Kidney (tissue), 13 donors: ENCODE measurements at regions not wholly inside any gene's neighbourhood (a gene's known extent, or its start where the extent isn't known, plus 50 kb on each side); places are given as distances from the start of the nearest gene placed in this dataset.

Source experiments
- DNase-seq, 5 donors: peaks; one replicate each; pipeline ENCODE4 v3.0.0-alpha.2; 2013 to 2020
- FAIRE-seq: peaks from 2 replicates; lab custom pipeline; 2012; peaks lifted over from hg19 to GRCh38; lab: Jason Lieb, UNC
- H3K27ac ChIP-seq, 2 donors: one replicate each; pipeline ENCODE4 v1.7.0; 2013; ENCODE audit warnings: low read depth in 2 of 2, low read length in 2 of 2, inconsistent platforms in 1 of 2
- H3K27me3 ChIP-seq: one replicate; pipeline ENCODE4 v1.7.1; 2013; ENCODE audit warnings: low read length, inconsistent platforms; ENCODE audit not compliant: control insufficient read depth, insufficient read depth
- H3K36me3 ChIP-seq, 3 donors: one replicate each; pipeline versions ENCODE4 v1.7.0 to v1.7.1; 2013; ENCODE audit warnings: low read length in 3 of 3, control low read depth in 1 of 3, inconsistent platforms in 1 of 3; ENCODE audit not compliant: insufficient read depth in 3 of 3, control insufficient read depth in 2 of 3
- H3K4me1 ChIP-seq, 3 donors: one replicate each; pipeline versions ENCODE4 v1.7.0 to v1.7.1; 2013; ENCODE audit warnings: low read length in 3 of 3, inconsistent platforms in 1 of 3, low read depth in 1 of 3; ENCODE audit not compliant: control insufficient read depth in 2 of 3, insufficient read depth in 2 of 3
- H3K4me3 ChIP-seq, 3 donors: one replicate each; pipeline versions ENCODE4 v1.7.0 to v1.8.1; 2013; ENCODE audit warnings: low read length in 3 of 3, control low read depth in 1 of 3, inconsistent platforms in 1 of 3
- H3K9ac ChIP-seq, 3 donors: one replicate each; pipeline versions ENCODE4 v1.7.0 to v1.7.1; 2013; ENCODE audit warnings: low read length in 3 of 3, control low read depth in 1 of 3, inconsistent platforms in 1 of 3
- H3K9me3 ChIP-seq, 3 donors: one replicate each; pipeline versions ENCODE4 v1.7.0 to v1.7.1; 2013; ENCODE audit warnings: low read length in 3 of 3, control low read depth in 1 of 3, inconsistent platforms in 1 of 3; ENCODE audit not compliant: control insufficient read depth in 2 of 3, insufficient read depth in 1 of 3
- intact Hi-C: fragments of 100-400 bp; cut with DNase I; formaldehyde crosslinking; loops from one replicate; pipeline ENCODE4 v1.11.1; 2022
- TF ChIP-seq, protein P1 (sequence below): IDR thresholded peaks from 3 replicates; pipeline ENCODE4 v1.5.1; 2012; ENCODE audit warnings: mild to moderate bottlenecking, moderate library complexity, borderline replicate concordance; ENCODE audit not compliant: insufficient read depth; ENCODE audit errors: extremely low read depth
- donor health status: control.
- donor health status: control.
- donor health status: control.
- donor health status: control.
- donor health status: control.
- donor health status: DM: yes; HTN: yes; CAD: no.
- donor health status: Normal renal cell carcinoma (clear cell type).

DNA sequence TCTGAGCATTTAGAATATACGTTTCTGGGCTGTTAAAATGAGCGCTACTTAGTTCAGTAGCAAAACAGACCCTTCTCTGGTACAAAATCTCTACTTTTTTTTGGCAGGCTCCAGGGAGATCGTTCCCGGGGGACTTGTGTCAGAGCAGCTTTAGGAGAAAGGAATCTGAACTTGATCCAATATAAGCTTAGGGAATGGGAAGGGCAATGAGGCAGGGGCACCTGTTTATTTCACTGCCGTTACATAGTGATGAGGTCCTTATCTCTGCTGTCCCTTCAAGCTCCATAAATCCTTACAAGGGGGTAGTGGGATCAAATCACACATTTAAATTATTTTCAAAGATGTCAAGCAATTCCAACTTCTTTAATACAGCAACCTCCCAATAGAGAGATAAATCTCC, 128.7 kb upstream of the BNIP2 start:
- H3K9me3 ChIP-seq = peaks cover 0 to 3% (median 0%) of the 10 kb centered on the region in 3 donors
- FAIRE-seq = no peak
- H3K27me3 ChIP-seq = peaks cover 2% of the 10 kb centered on the region
- no peak overlapping the region for H3K4me3 ChIP-seq
- TF ChIP-seq, protein P1, sequence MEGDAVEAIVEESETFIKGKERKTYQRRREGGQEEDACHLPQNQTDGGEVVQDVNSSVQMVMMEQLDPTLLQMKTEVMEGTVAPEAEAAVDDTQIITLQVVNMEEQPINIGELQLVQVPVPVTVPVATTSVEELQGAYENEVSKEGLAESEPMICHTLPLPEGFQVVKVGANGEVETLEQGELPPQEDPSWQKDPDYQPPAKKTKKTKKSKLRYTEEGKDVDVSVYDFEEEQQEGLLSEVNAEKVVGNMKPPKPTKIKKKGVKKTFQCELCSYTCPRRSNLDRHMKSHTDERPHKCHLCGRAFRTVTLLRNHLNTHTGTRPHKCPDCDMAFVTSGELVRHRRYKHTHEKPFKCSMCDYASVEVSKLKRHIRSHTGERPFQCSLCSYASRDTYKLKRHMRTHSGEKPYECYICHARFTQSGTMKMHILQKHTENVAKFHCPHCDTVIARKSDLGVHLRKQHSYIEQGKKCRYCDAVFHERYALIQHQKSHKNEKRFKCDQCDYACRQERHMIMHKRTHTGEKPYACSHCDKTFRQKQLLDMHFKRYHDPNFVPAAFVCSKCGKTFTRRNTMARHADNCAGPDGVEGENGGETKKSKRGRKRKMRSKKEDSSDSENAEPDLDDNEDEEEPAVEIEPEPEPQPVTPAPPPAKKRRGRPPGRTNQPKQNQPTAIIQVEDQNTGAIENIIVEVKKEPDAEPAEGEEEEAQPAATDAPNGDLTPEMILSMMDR = no peak
- H3K27ac ChIP-seq = no peak overlapping the region
- H3K36me3 ChIP-seq = no peaks in the 10 kb centered on the region
- H3K9ac ChIP-seq = no peak overlapping the region
- DNase-seq = no peak
- intact Hi-C loops = no loop called here
- H3K4me1 ChIP-seq = no peaks in the 10 kb centered on the region

DNA sequence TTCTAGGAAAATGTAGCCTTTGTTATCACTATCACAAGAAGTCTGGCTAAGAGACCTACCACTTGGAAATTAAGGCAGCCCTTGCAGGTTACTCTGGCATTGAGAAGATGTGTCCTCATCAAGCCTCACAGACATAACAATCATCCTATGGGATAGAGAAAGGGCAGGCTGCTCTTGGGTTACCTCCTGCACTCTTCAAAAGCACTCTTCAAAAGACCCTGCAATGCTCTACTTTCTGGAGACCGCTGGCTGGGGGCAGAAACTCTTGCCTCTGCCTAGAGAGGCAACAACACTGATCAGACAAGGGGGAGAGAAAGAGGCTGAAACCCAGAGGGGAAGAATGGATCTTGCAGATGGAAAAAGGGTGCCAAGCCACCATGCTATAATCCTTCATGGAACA, 127.9 kb upstream of the BNIP2 start:
- H3K4me1 ChIP-seq = no peaks in the 10 kb centered on the region
- no peak overlapping the region for H3K4me3 ChIP-seq
- H3K36me3 ChIP-seq = no peaks in the 10 kb centered on the region
- intact Hi-C loops = no loop called here
- peaks cover 0 to 3% (median 0%) of the 10 kb centered on the region in 3 donors for H3K9me3 ChIP-seq
- H3K9ac ChIP-seq = no peak overlapping the region
- TF ChIP-seq, protein P1 = no peak
- FAIRE-seq = no peak
- peaks cover 2% of the 10 kb centered on the region for H3K27me3 ChIP-seq
- H3K27ac ChIP-seq = no peak overlapping the region
- DNase-seq = no peak

DNA sequence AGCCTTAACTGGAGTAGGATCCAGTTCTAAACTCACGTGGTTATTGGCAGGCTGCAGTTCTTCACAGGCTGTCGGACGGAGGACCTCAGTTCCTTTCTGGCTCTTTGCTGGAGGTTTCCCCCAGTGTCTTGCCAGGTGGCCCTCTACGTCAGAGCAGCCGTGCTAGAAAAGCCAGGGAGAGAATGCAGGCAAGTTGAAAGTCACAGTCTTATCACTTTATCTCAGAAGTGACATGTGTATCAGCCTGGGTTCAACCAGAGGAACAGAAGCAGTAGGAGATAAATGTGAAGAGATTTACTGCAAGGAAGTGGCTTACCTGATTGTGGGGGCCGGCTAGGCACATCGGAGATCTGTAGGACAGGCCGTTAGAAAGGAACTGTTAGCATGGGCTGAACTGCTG, 125.3 kb upstream of the BNIP2 start:
- Histone ChIP-seq H3K27me3 (peaks cover 2% of the 10 kb centered on the region), H3K9me3 (peaks cover 0 to 3% (median 0%) of the 10 kb centered on the region in 3 donors), H3K36me3 (no peaks in the 10 kb centered on the region), H3K4me1 (no peaks in the 10 kb centered on the region), H3K27ac (no peak overlapping the region), H3K4me3 (no peak overlapping the region), H3K9ac (no peak overlapping the region)
- FAIRE-seq (no peak), DNase-seq (no peak)
- intact Hi-C loops = no loop called here
- TF ChIP-seq, protein P1 = no peak

DNA sequence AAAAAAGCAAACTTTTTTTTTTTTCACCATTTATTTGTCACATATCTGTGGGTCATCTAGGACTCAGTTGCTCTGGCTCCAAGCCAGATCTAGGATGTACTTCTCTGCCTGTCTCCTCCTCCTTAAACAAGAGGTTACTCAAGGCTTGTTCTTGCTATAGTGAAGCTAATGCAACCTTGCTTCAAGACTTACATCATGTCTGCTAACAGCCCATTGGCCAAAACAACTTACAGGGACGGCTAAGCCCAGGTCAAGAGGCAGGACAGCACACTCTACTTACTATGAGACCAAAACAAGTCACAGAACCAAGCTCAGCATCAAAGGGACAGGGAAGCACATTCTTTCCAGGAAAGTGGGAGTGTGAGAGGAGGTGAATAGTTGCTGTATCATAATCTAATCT, 123.8 kb upstream of the BNIP2 start:
- intact Hi-C loops = no loop called here
- DNase-seq = no peak

More for the DNA sequence above, 123.8 kb upstream of the BNIP2 start:
- Histone ChIP-seq H3K9ac (no peak overlapping the region), H3K36me3 (no peaks in the 10 kb centered on the region), H3K4me1 (no peaks in the 10 kb centered on the region), H3K27ac (no peak overlapping the region), H3K4me3 (no peak overlapping the region), H3K9me3 (peaks cover 0 to 3% (median 0%) of the 10 kb centered on the region in 3 donors), H3K27me3 (peaks cover 2% of the 10 kb centered on the region)
- TF ChIP-seq, protein P1 = no peak
- no peak for FAIRE-seq
